ENCODE measurements at regions not wholly inside any gene's neighbourhood (a gene's known extent, or its start where the extent isn't known, plus 50 kb on each side); places are given as distances from the start of the nearest gene placed in this dataset.
A peak's percentile ranks its signal among the peaks of the same experiment; 100 is the strongest.

DNA sequence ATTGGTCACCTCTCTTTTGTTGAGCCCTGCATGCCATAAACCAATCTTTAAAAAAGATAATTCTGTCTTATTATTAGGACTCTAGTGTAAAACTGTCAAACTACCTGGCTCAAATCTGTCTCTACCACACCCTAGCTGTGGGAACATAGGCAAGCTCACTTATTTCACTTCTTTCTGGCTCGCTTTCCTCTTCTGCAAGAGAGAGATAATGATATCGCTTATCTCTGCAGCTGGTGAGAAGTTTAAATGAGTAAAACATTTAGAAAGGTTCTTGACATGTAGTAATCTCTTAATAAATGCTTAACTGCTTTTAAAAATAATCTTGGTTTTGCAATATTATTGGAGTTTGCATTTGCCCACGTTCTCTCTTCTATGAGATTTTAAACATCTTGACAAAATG is 1109.2 kb downstream of the RAPGEF2 start:
- no peaks in the 10 kb centered on the region for H3K4me1 ChIP-seq (ENCODE audit: control insufficient read depth, insufficient read depth, low read length)
- no peaks in the 10 kb centered on the region for H3K27me3 ChIP-seq (ENCODE audit: control insufficient read depth, insufficient read depth, low read length)
- no peak overlapping the region for H3K27ac ChIP-seq (ENCODE audit: low read length)
- H3K36me3 ChIP-seq (ENCODE audit: control insufficient read depth, insufficient read depth, low read length) = no peaks in the 10 kb centered on the region
- H3K9me3 ChIP-seq (replicated peaks; ENCODE audit: control insufficient read depth, low read depth, low read length) = no peaks in the 10 kb centered on the region
- DNase-seq = no peak
- no peak overlapping the region for H3K4me3 ChIP-seq (ENCODE audit: low read length)
- WGBS (ENCODE audit: insufficient coverage) = no CpG with 5 or more reads among the region's 3 CpGs

DNA sequence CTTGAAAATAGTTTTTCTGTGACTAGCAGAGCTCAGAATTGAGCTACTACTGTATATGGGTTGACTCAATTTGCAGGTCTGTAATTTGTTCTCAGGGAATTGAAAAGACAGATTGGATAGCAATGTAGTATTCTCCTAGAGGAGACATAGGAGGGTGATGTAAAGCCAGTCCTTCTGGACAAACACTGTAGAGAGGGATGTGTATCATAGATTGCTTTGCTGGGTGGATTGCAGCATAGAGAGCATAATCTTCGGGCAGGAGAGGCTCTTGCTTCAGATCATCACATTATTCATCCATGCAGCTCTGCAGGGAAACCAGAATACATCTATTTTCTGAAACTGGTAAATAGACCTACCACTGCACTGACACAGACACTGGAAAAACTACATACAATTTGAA is 1110.5 kb downstream of the RAPGEF2 start:
- no CpG with 5 or more reads among the region's 1 CpG for WGBS (ENCODE audit: insufficient coverage)
- H3K4me3 ChIP-seq (ENCODE audit: low read length) = no peak overlapping the region
- no peaks in the 10 kb centered on the region for H3K36me3 ChIP-seq (ENCODE audit: control insufficient read depth, insufficient read depth, low read length)

DNA sequence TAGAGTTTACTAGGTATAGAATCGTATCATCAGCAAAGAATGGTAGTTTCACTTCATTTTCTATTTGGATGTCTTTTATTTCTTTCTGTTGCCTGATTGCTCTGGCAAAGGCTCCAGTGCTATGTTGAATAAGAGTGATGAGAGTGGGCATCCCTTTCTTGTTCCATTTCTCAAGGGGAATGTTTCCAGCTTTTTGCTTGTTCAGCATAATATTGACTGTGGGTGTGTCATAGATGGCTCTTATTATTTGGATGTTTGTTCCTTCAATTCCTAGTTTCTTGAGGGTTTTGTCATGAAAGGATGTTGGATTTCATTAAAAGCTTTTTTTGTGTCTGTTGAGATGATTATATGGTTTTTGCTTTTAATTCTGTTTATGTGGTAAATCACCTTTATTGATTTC is 1114.5 kb downstream of the RAPGEF2 start:
- Histone ChIP-seq H3K4me1 (ENCODE audit: control insufficient read depth, insufficient read depth, low read length) (no peaks in the 10 kb centered on the region), H3K4me3 (ENCODE audit: low read length) (no peak overlapping the region), H3K9me3 (replicated peaks; ENCODE audit: control insufficient read depth, low read depth, low read length) (peaks cover 5% of the 10 kb centered on the region), H3K27me3 (ENCODE audit: control insufficient read depth, insufficient read depth, low read length) (no peaks in the 10 kb centered on the region), H3K36me3 (ENCODE audit: control insufficient read depth, insufficient read depth, low read length) (no peaks in the 10 kb centered on the region), H3K27ac (ENCODE audit: low read length) (no peak overlapping the region)
- WGBS (ENCODE audit: insufficient coverage) = no CpG with 5 or more reads among the region's 1 CpG
- DNase-seq = no peak

More for the DNA sequence above, 1110.5 kb downstream of the RAPGEF2 start:
- no peak for DNase-seq
- H3K27me3 ChIP-seq (ENCODE audit: control insufficient read depth, insufficient read depth, low read length) = no peaks in the 10 kb centered on the region
- no peaks in the 10 kb centered on the region for H3K9me3 ChIP-seq (replicated peaks; ENCODE audit: control insufficient read depth, low read depth, low read length)
- no peak overlapping the region for H3K27ac ChIP-seq (ENCODE audit: low read length)
- no peaks in the 10 kb centered on the region for H3K4me1 ChIP-seq (ENCODE audit: control insufficient read depth, insufficient read depth, low read length)

DNA sequence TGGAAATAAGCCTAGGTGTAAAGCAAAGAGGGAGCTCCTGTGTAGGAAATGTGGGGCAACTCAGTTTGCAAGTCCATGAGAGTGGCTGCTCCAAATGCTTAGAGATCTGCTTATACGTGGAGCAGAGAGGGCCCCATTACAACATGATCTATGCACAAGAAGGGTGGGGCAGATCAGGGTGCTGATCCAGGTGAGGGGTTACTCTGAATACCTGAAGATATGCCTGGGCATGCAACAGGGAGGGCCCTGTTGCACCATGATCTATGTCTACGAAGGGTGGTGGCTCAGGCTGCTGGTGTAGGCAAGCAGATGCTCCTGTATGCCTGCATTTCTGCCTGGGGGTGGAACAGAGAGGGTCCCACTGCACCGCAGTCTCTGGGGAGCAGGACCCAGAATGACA is 1121.2 kb downstream of the RAPGEF2 start:
- no peak for DNase-seq
- Histone ChIP-seq H3K4me3 (ENCODE audit: low read length) (no peak overlapping the region), H3K27ac (ENCODE audit: low read length) (no peak overlapping the region), H3K36me3 (ENCODE audit: control insufficient read depth, insufficient read depth, low read length) (no peaks in the 10 kb centered on the region), H3K9me3 (replicated peaks; ENCODE audit: control insufficient read depth, low read depth, low read length) (peaks cover 5% of the 10 kb centered on the region), H3K27me3 (ENCODE audit: control insufficient read depth, insufficient read depth, low read length) (no peaks in the 10 kb centered on the region), H3K4me1 (ENCODE audit: control insufficient read depth, insufficient read depth, low read length) (no peaks in the 10 kb centered on the region)
- WGBS (ENCODE audit: insufficient coverage) = 85% methylated on average over 3 of the region's 3 CpGs

DNA sequence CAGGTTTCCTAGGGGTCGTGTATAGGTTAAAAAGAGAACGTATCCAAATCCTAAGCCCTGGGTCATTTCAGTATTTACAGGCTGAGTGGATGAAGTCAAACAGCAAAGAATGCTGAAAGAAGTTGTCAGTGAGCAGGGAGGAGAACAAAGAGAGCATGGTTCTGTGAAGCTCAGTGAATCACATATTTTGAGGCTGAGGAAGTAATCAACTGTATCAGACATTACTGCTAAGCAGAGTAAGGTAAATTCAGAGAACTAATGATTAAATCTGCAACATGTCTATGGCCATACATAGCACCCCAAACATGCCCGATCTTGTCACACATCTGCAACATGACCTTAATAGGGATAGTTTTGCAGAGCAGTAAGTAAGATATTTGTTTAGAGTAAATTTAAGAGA is 1130.3 kb downstream of the RAPGEF2 start:
- H3K27ac ChIP-seq (ENCODE audit: low read length) = no peak overlapping the region
- no peak overlapping the region for H3K4me3 ChIP-seq (ENCODE audit: low read length)
- DNase-seq = no peak
- H3K36me3 ChIP-seq (ENCODE audit: control insufficient read depth, insufficient read depth, low read length) = no peaks in the 10 kb centered on the region
- 31% methylated on average over 2 of the region's 3 CpGs for WGBS (ENCODE audit: insufficient coverage)
- H3K4me1 ChIP-seq (ENCODE audit: control insufficient read depth, insufficient read depth, low read length) = no peaks in the 10 kb centered on the region
- H3K9me3 ChIP-seq (replicated peaks; ENCODE audit: control insufficient read depth, low read depth, low read length) = no peaks in the 10 kb centered on the region
- no peaks in the 10 kb centered on the region for H3K27me3 ChIP-seq (ENCODE audit: control insufficient read depth, insufficient read depth, low read length)

DNA sequence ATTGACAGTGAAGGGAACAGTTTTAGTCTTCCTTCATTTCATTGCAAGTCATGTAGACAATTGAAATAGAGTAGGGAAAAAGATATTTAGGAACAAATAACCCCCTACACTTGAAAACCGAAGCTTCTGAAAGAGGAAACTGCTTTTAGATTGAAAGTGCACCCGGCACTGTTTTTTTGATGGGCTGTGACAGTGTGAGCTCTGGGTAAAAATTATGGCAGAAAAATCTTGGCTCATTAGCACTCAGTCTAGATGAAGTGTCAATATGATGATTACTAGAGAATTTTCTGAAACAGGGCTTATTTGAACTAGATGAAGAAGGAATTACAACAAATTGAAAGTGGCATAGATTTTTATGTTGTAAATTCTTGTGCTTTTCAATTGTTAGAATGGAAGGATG is 1132.4 kb downstream of the RAPGEF2 start:
- Histone ChIP-seq H3K4me1 (ENCODE audit: control insufficient read depth, insufficient read depth, low read length) (no peaks in the 10 kb centered on the region), H3K36me3 (ENCODE audit: control insufficient read depth, insufficient read depth, low read length) (no peaks in the 10 kb centered on the region), H3K27me3 (ENCODE audit: control insufficient read depth, insufficient read depth, low read length) (no peaks in the 10 kb centered on the region), H3K9me3 (replicated peaks; ENCODE audit: control insufficient read depth, low read depth, low read length) (no peaks in the 10 kb centered on the region), H3K27ac (ENCODE audit: low read length) (no peak overlapping the region), H3K4me3 (ENCODE audit: low read length) (no peak overlapping the region)
- DNase-seq = no peak
- 73% methylated on average over 1 of the region's 2 CpGs for WGBS (ENCODE audit: insufficient coverage)

DNA sequence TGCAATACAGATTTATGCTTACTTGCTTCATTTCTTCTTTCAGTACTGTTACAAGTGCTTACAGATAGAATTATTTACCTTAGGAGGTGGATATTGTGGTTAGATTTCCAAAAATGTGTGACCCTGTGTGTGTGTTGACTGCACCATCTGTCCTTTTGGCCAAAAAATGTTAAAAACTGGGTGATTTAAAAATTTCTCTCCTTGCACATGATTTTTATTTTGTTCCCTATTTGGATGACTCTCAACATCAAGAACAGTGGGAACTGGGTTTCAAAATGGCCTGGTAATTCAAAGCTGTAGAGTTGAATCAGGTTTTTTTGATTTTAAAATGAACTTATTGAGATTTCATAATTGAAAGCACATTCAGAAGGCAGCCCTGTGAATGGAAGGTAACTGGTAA is 1132.9 kb downstream of the RAPGEF2 start:
- no peak for DNase-seq
- no peaks in the 10 kb centered on the region for H3K36me3 ChIP-seq (ENCODE audit: control insufficient read depth, insufficient read depth, low read length)
- H3K27me3 ChIP-seq (ENCODE audit: control insufficient read depth, insufficient read depth, low read length) = no peaks in the 10 kb centered on the region
- H3K4me1 ChIP-seq (ENCODE audit: control insufficient read depth, insufficient read depth, low read length) = no peaks in the 10 kb centered on the region
- H3K4me3 ChIP-seq (ENCODE audit: low read length) = no peak overlapping the region
- no peaks in the 10 kb centered on the region for H3K9me3 ChIP-seq (replicated peaks; ENCODE audit: control insufficient read depth, low read depth, low read length)
- no peak overlapping the region for H3K27ac ChIP-seq (ENCODE audit: low read length)

DNA sequence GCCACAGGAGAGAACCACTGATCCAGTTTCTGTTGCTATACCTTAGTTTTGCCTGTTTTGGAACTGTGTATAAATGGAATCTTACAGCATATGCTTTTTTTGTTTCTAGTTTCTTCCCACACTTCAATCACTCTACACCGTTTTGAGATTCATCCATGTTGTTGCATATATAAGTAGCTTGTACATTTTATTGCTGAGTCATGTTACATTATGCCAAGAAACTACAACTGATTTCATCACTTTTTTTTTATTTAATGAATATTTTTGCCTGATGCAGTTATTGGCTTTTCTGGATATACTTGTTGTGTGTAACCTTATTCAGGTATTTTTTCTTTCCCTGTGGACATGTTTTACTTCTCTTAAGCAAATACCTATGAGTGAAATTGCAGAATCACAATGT is 1135.9 kb downstream of the RAPGEF2 start:
- Histone ChIP-seq H3K9me3 (replicated peaks; ENCODE audit: control insufficient read depth, low read depth, low read length) (no peaks in the 10 kb centered on the region), H3K27me3 (ENCODE audit: control insufficient read depth, insufficient read depth, low read length) (no peaks in the 10 kb centered on the region), H3K4me1 (ENCODE audit: control insufficient read depth, insufficient read depth, low read length) (no peaks in the 10 kb centered on the region), H3K27ac (ENCODE audit: low read length) (no peak overlapping the region), H3K4me3 (ENCODE audit: low read length) (no peak overlapping the region), H3K36me3 (ENCODE audit: control insufficient read depth, insufficient read depth, low read length) (no peaks in the 10 kb centered on the region)
- no peak for DNase-seq
- WGBS (ENCODE audit: insufficient coverage) = no CpG with 5 or more reads among the region's 1 CpG

DNA sequence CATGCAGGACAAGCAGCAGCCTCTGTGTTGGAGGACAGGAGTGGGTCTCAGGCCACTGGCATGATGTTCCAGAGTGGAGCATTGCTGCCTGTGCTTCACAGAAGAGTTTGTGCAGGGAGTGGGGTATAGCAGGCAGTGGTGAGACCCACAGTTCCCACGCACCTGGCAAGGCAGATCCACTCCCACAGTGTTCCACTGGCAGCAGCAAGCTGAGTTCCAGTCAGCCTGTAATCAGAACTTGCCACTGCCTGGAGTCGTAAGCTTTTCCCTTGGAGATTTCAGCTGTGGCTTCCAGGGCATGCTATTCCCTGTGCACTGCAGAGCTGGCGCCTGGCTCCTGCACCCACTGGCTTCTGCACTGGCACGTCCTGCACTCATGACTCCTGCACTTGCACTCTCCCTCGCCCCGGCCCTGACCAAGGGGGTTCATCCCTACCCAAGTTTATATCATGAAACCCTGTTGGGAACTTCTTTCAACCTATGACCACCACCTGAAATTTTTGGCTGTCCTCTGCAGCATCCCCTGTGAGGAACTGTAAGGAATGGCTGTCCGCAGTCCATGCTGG is 1144.3 kb downstream of the RAPGEF2 start:
- Histone ChIP-seq H3K27ac (ENCODE audit: low read length) (no peak overlapping the region), H3K36me3 (ENCODE audit: control insufficient read depth, insufficient read depth, low read length) (no peaks in the 10 kb centered on the region), H3K4me1 (ENCODE audit: control insufficient read depth, insufficient read depth, low read length) (no peaks in the 10 kb centered on the region), H3K27me3 (ENCODE audit: control insufficient read depth, insufficient read depth, low read length) (no peaks in the 10 kb centered on the region), H3K9me3 (replicated peaks; ENCODE audit: control insufficient read depth, low read depth, low read length) (no peaks in the 10 kb centered on the region), H3K4me3 (ENCODE audit: low read length) (no peak overlapping the region)
- WGBS (ENCODE audit: insufficient coverage) = 89% methylated on average over 7 of the region's 7 CpGs
- no peak for DNase-seq

DNA sequence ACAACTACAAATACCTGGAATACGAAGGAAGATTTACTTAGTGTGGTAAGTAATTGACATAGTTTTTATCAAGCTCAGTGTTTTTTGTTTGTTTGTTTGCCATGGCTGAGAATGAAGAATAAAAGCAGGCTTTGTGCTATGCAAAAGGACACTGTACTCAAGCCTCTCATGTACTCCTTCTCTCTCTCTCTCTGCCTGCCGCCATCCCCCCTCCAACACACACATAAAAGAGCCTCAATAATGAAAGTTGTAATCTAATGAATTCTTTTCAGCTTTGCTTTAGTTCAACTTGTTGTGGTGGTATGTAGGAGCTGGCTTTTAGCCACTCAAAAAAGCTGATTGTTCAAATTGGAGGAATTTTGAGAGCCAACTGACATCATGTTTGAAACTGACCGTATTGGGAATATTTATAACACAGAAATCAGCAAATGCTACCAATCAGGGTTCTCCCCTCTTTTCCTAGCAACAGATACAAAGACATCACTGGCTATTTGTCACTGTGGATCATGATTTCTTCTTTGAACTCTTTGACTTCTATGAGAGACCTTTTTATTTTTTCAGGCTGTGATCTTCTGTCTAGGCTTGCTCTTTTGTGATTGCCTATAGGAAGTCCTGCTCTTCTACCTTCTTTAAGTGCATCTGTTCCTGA is 1148.8 kb downstream of the RAPGEF2 start:
- Histone ChIP-seq H3K36me3 (ENCODE audit: control insufficient read depth, insufficient read depth, low read length) (no peaks in the 10 kb centered on the region), H3K27ac (ENCODE audit: low read length) (no peak overlapping the region), H3K27me3 (ENCODE audit: control insufficient read depth, insufficient read depth, low read length) (no peaks in the 10 kb centered on the region), H3K9me3 (replicated peaks; ENCODE audit: control insufficient read depth, low read depth, low read length) (no peaks in the 10 kb centered on the region), H3K4me1 (ENCODE audit: control insufficient read depth, insufficient read depth, low read length) (no peaks in the 10 kb centered on the region), H3K4me3 (ENCODE audit: low read length) (no peak overlapping the region)
- peak; percentile 52 for DNase-seq
- WGBS (ENCODE audit: insufficient coverage) = no CpG with 5 or more reads among the region's 3 CpGs

DNA sequence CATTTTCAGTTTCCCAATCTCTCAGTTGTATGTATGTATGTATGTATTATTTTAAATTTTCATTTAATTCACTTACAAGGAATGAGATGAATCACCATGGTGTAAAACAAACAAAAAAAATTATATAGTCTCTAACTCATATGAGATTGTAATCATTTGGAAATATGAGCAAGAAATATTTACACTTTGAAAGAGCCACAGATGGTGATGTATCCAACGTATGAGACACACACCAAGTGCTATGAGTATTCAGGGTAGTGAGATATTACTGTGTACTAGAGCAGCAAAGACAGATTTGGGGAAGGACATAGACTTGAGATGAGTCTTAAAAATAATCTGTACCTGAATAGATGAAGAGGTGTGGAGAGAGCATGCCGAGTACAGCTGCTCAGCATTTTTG is 1154.4 kb downstream of the RAPGEF2 start:
- H3K9me3 ChIP-seq (replicated peaks; ENCODE audit: control insufficient read depth, low read depth, low read length) = no peaks in the 10 kb centered on the region
- no peaks in the 10 kb centered on the region for H3K4me1 ChIP-seq (ENCODE audit: control insufficient read depth, insufficient read depth, low read length)
- H3K36me3 ChIP-seq (ENCODE audit: control insufficient read depth, insufficient read depth, low read length) = no peaks in the 10 kb centered on the region
- no peak overlapping the region for H3K4me3 ChIP-seq (ENCODE audit: low read length)
- H3K27ac ChIP-seq (ENCODE audit: low read length) = no peak overlapping the region
- 78% methylated on average over 1 of the region's 2 CpGs for WGBS (ENCODE audit: insufficient coverage)
- DNase-seq = no peak
- H3K27me3 ChIP-seq (ENCODE audit: control insufficient read depth, insufficient read depth, low read length) = no peaks in the 10 kb centered on the region
